Eye (tissue), 1 donor: ENCODE measurements at regions not wholly inside any gene's neighbourhood (a gene's known extent, or its start where the extent isn't known, plus 50 kb on each side); places are given as distances from the start of the nearest gene placed in this dataset.

Source experiments
- DNase-seq: peaks from one replicate; pipeline ENCODE4 v3.0.0-alpha.2; 2015

- DNase-seq: no peak
These were observed 215.4 kb downstream of the UACA start for GRCh38 chr15:70547846-70548487.

GRCh38 chr15:70545526-70545925, 217.8 kb downstream of the UACA start:
- no peak for DNase-seq

GRCh38 chr15:70541511-70541910, 221.8 kb downstream of the UACA start:
- DNase-seq: no peak

DNA sequence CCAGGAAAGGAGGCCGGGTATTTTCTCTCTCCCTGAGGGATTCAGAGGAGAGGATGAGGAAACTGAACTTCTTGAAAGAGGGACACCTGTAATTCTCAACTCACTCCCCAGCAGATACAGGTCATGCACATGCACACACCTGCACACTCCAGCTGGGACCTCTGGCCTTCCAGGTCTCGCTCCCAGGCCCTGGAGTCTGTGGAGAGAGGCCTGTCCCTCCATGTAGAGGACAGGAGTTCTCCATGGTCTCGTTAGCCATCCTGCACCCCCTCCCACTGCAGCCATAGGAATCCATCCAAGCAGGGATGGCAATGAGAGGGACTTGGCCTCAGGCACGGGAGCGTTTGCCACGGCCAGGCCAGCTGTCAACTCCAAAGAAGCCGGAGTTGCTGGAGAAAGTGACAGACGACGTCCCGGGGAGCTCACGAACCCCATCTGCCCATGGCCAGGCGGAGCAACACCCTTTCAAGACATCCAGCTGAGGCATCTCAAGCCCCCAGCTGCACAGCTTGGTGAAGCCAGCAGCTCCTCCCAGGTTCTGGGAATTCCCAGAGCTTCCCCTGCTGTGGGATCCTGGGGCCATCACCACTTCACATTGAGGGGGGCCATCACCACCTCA, 223.3 kb downstream of the UACA start:
- DNase-seq: no peak

GRCh38 chr15:70539409-70539808, 223.9 kb downstream of the UACA start:
- no peak for DNase-seq

GRCh38 chr15:70538278-70538677, 225.1 kb downstream of the UACA start:
- DNase-seq: no peak

GRCh38 chr15:70535955-70536338, 227.4 kb downstream of the UACA start:
- DNase-seq: no peak

GRCh38 chr15:70535071-70535954, 228.0 kb downstream of the UACA start:
- peak; percentile 87 for DNase-seq

DNA sequence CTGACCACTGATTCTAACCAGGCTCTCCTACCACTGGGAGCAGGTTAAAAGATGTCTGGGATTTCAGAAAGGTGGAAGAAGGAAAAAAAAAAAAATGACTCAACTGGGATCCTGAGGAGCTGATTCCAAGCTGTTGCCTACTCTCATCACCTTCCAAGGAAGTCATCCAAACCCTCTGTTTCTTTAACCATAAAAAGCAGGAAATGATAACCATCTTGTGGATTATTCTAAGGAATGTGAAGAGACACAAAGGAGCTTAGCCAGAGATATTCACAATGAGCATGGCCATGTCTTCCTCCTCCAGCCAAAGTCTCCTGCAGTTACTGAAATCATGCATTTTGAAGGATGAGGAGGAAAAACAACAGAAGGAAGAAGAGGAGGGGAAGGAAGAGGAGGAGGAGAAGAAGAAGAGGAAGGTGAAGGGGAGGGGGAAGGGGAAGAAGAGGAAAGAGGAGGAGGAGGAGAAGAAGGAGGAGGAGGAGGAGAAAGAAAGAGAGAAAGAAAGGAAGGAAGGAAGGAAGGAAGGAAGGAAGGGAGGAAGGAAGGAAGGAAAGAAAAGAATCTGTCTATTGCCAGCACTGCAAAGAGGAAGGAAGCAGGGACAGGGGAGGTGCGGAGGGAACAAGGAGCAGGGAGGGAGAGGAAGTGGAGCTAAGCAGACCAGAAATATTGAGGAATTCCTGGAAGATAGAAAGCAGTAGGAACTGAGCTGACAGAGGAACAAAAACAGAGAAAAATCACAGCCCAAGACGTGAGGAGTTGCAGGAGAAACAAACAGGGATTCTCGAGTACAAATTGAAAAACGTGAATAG, 229.2 kb downstream of the UACA start:
- DNase-seq: no peak

- DNase-seq: no peak
These were observed 230.7 kb downstream of the UACA start for GRCh38 chr15:70532531-70533186.

DNA sequence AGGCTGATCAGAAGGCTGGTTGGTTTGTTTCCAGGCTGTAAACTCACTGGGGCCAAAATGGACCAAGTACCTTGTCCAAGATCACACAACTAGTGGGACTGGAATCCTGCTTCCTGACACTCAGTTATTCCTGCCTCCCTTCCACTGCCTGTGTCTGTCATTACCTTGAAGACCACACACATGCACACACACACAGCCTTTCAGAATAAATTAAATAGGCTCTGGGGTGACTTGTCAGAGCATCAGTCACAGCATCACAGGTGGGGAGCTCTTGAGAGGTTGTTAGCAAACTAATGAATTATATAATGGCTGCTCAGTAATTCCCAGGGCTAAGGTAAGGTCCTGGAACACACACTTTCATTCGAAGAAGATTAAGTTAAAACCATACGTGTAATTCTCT, 231.8 kb downstream of the UACA start:
- no peak for DNase-seq

- no peak for DNase-seq
These were observed 232.5 kb downstream of the UACA start for GRCh38 chr15:70530906-70531305.

DNA sequence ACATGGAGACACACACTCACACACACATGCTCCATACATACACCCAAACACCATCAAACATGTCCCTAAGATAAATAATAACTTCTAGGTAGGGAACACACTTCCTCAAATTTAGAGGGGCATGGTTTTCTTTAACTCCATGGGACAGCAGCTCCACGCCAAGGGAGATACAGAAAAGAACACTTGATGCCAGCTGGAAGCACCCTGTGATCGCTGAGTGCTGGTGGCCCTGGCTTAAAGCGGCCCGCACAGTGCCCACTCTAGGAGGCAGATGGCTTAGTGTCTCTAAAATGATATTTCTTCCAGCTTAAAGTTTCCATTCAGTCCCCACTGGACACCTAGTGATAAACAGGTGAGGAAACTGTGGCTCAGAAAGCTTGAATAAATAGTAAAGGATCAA, 232.9 kb downstream of the UACA start:
- no peak for DNase-seq

GRCh38 chr15:70530017-70530499, 233.3 kb downstream of the UACA start:
- DNase-seq: no peak

GRCh38 chr15:70528816-70529215, 234.5 kb downstream of the UACA start:
- DNase-seq: no peak

DNA sequence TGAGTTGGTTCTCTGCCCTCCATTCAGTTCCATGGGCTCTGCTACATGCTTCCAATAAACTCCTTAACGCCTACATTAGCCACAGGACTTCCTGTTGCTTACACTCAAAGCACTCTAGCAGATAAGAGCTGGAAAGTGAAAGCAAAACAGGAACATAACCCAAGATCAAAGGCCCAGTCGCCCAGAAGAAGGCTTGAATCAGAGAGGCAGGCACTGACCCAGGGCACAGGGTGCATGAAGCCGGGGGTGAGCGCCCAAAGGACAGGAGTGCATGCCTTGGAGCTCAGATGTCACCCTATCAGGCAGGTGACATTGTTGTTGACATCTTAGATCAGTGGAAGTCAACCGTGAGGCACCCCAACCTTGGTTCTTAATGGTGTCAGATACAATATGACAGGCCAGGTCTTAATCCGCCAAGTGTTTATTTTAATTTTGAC, 235.1 kb downstream of the UACA start:
- no peak for DNase-seq

- DNase-seq: no peak
These were observed 236.4 kb downstream of the UACA start for GRCh38 chr15:70526974-70527325.

GRCh38 chr15:70526221-70526973, 237.0 kb downstream of the UACA start:
- peak; percentile 86 for DNase-seq

GRCh38 chr15:70525551-70525950, 237.8 kb downstream of the UACA start:
- DNase-seq: no peak

DNA sequence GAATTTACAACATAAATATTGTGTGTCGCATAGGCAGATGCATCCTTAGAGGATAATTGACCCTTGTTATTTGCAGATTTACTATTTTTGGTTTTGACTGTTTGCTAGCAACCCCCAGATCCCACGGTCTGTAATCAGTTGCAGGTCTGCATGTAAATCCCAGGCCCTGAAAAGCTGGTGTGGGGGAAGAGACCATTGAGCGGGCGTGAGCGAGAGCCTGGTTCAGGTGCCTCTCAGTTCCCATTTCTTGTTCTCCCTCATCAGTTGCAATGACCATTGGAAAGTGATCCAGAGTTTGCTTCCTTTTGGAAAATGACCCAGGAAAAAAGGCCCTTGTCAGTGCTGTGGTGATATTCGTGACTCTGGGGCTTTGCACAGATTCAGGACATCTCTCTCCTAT, 238.9 kb downstream of the UACA start:
- DNase-seq: no peak

- no peak for DNase-seq
These were observed 239.7 kb downstream of the UACA start for GRCh38 chr15:70523616-70524015.

DNA sequence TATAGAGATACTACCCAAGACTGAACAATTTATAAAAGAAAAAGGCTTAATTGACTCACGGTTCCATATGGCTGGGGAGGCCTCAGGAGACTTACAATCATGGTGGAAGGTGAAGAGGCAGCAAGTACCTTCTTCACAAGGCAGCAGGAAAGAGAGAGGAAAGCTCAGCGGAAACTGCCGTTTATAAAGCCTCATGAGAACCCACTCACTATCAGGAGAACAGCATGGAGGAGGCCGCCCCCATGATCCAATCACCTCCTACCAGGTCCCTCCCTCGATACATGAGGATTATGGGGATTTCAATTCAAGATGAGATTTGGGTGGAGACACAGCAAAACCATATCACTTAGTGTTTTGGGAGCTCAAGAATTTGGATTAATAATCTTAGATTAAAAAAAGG, 240.2 kb downstream of the UACA start:
- no peak for DNase-seq
